Non-pigmented ciliary epithelial cell (primary cell): ENCODE measurements at regions not wholly inside any gene's neighbourhood (a gene's known extent, or its start where the extent isn't known, plus 50 kb on each side); places are given as distances from the start of the nearest gene placed in this dataset.
A peak's percentile ranks its signal among the peaks of the same experiment; 100 is the strongest.
"Not testable (repeated sequence)": the region's sequence is repeated elsewhere in the genome, so short reads cannot be mapped to it uniquely, and the experiment has no call there.

Experiments
- DNase-seq: peaks from one replicate; pipeline ENCODE4 v3.0.0-alpha.2; 2010; ENCODE audit warnings: low read depth

GRCh38 chr11:122604621-122605020, 50.9 kb upstream of the UBASH3B start:
- no peak for DNase-seq

GRCh38 chr11:122601141-122602125, 54.1 kb upstream of the UBASH3B start:
- DNase-seq = peak; percentile 26

GRCh38 chr11:122600290-122600689, 55.2 kb upstream of the UBASH3B start:
- no peak for DNase-seq

- no peak for DNase-seq
These were observed 56.1 kb upstream of the UBASH3B start for GRCh38 chr11:122599434-122599833.

- no peak for DNase-seq
These were observed 56.6 kb upstream of the UBASH3B start for GRCh38 chr11:122598971-122599370.

- DNase-seq = no peak
These were observed 58.0 kb upstream of the UBASH3B start for GRCh38 chr11:122597511-122597910.

- no peak for DNase-seq
These were observed 60.4 kb upstream of the UBASH3B start for GRCh38 chr11:122594986-122595645.

- DNase-seq = no peak
These were observed 61.8 kb upstream of the UBASH3B start for GRCh38 chr11:122593473-122594420.

GRCh38 chr11:122592641-122593040, 62.9 kb upstream of the UBASH3B start:
- DNase-seq = no peak

GRCh38 chr11:122584670-122585069, 70.9 kb upstream of the UBASH3B start:
- DNase-seq = no peak

- not testable (repeated sequence) for DNase-seq
These were observed 75.5 kb upstream of the UBASH3B start for GRCh38 chr11:122580071-122580470.

GRCh38 chr11:122578171-122578825, 77.2 kb upstream of the UBASH3B start:
- no peak for DNase-seq

GRCh38 chr11:122572592-122572991, 82.9 kb upstream of the UBASH3B start:
- DNase-seq = no peak

GRCh38 chr11:122563761-122564160, 91.8 kb upstream of the UBASH3B start:
- no peak for DNase-seq

GRCh38 chr11:122559734-122560382, 95.7 kb upstream of the UBASH3B start:
- DNase-seq = no peak

- DNase-seq = not testable (repeated sequence)
These were observed 96.3 kb upstream of the UBASH3B start for GRCh38 chr11:122559218-122559617.

GRCh38 chr11:122557163-122557562, 98.4 kb upstream of the UBASH3B start:
- DNase-seq = not testable (repeated sequence)

GRCh38 chr11:122556605-122557004, 98.9 kb upstream of the UBASH3B start:
- DNase-seq = no peak

- no peak for DNase-seq
These were observed 117.5 kb upstream of the UBASH3B start for GRCh38 chr11:122538060-122538459.

- no peak for DNase-seq
These were observed 130.6 kb upstream of the UBASH3B start for GRCh38 chr11:122524898-122525297.
